ENCODE measurements at regions not wholly inside any gene's neighbourhood (a gene's known extent, or its start where the extent isn't known, plus 50 kb on each side); places are given as distances from the start of the nearest gene placed in this dataset.
"Not testable (repeated sequence)": the region's sequence is repeated elsewhere in the genome, so short reads cannot be mapped to it uniquely, and the experiment has no call there.

DNA sequence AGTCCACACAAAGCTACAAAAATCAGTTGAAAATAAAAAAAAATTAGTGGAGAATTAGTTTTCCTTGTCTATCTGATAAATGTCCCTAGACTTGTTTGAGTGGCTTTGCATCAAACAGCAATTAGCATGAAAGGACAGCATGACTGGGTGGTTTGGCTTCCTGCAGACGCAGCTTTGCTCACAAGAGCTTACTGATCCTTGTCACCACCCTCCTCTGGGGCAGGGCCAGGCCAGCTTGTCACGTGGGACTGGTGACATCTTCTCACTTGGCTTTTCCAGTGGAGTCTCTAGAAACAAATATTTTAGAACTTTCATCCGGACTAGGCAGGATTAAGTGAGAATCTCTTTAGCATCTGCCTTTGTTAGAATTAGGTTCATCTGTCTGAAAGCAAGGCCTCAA, 76.0 kb upstream of the OLIG2 start:
- no peak for ATAC-seq
- no peak for DNase-seq (ENCODE audit: low spot score in 2 of 2)
- H3K27ac Mint-ChIP-seq, result no peak overlapping the region
- peaks cover 0 to 6% of the 10 kb centered on the region in 2 donors for H3K9me3 Mint-ChIP-seq
- no peaks in the 10 kb centered on the region for H3K36me3 Mint-ChIP-seq

DNA sequence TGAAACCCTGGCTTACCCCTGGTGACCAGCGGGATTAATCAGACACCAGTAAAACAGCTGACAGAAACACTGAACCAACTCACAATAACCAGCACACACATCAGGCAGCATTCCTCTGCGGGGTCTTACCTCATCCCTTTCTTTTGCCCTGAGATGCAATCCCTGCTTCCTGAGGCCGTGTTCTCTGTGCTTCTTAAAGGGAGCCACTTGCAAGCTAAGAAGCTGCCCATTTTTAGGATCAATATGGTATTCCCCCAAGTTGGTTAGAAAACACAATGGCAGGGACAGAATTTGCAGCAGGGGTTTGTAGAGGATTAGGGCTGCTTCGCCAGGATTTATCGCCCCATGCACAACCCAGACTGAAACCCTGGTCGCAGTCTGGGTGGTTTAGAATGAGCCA, 74.7 kb upstream of the OLIG2 start:
- no peaks in the 10 kb centered on the region for H3K36me3 Mint-ChIP-seq
- peaks cover 0 to 4% of the 10 kb centered on the region in 2 donors for H3K9me3 Mint-ChIP-seq
- ATAC-seq (no peak), DNase-seq (ENCODE audit: low spot score in 2 of 2) (no peak)
- no peak overlapping the region for H3K27ac Mint-ChIP-seq

- DNase-seq (ENCODE audit: low spot score in 2 of 2) (no peak), ATAC-seq (no peak)
- Mint-ChIP-seq H3K27ac (no peak overlapping the region), H3K9me3 (no peaks in the 10 kb centered on the region), H3K36me3 (no peaks in the 10 kb centered on the region)
Measured at GRCh38 chr21:32954353-32954752, 71.4 kb upstream of the OLIG2 start.

DNA sequence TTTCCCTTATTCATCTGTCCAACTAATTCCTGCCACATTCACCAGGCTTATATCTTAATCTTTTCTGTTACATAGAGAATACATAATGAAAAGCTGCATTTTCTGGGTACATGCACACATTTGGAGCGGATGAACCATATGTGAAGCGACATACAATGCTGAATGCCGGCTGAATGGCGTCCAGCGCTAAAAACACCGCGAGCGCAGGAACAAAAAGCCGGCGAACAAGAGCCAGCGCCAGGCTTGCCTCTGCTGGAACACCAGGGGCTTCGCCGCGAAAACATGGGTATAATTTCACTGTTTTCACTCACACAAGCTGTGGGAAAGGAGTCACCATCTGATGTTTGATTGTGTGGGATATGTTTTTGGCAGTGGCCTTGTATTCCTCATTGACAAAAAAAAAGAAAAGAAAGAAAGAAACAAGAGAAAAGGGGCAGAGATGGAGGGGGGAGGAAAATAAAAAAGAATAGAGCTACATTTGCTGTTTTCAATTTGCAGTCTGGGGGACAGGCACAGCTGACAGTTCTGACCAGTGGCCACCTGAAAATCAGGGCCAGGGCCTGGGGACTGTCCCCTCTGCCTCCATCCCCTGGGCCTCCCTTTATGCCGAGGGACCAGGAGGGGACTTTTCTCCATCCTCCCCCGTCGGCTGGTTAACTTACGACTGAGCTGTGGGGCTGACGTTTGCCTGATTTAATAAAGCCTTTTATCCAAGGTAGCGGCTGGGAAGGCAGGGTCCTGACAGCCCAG, 70.2 kb upstream of the OLIG2 start:
- DNase-seq (ENCODE audit: low spot score in 2 of 2) (no peak), ATAC-seq (no peak)
- H3K36me3 Mint-ChIP-seq, result no peaks in the 10 kb centered on the region
- H3K9me3 Mint-ChIP-seq, result no peaks in the 10 kb centered on the region
- no peak overlapping the region for H3K27ac Mint-ChIP-seq

- no peaks in the 10 kb centered on the region for H3K9me3 Mint-ChIP-seq
- no peak overlapping the region for H3K27ac Mint-ChIP-seq
- DNase-seq (ENCODE audit: low spot score in 2 of 2), result no peak
- H3K36me3 Mint-ChIP-seq, result no peaks in the 10 kb centered on the region
- ATAC-seq, result no peak
Measured at GRCh38 chr21:32956061-32956656, 69.6 kb upstream of the OLIG2 start.

DNA sequence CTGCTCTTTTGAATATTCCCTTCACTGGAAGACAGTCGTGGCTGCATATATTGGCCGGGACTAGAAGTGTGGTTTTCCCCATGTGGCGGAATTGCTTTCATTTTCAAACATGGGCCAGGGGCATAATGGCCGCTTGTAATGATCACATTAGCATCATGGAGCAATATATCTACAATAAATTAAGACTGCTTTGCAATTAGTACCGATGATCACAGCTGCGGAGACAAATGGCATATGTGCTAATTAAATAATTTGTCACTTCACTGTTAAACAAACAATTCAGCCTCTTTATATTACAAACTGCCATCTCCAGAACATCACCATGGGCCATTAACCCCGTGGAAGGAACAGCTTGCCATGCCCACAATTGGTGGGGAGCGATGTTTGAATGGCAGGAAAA, 68.2 kb upstream of the OLIG2 start:
- Mint-ChIP-seq H3K9me3 (no peaks in the 10 kb centered on the region), H3K27ac (no peak overlapping the region), H3K36me3 (no peaks in the 10 kb centered on the region)
- no peak for ATAC-seq
- no peak for DNase-seq (ENCODE audit: low spot score in 2 of 2)

GRCh38 chr21:32958288-32959002, 67.3 kb upstream of the OLIG2 start:
- Mint-ChIP-seq H3K9me3 (no peaks in the 10 kb centered on the region), H3K27ac (no peak overlapping the region), H3K36me3 (no peaks in the 10 kb centered on the region)
- ATAC-seq (peak in 1 of 2 donors; percentile 28), DNase-seq (ENCODE audit: low spot score in 2 of 2) (no peak)

DNA sequence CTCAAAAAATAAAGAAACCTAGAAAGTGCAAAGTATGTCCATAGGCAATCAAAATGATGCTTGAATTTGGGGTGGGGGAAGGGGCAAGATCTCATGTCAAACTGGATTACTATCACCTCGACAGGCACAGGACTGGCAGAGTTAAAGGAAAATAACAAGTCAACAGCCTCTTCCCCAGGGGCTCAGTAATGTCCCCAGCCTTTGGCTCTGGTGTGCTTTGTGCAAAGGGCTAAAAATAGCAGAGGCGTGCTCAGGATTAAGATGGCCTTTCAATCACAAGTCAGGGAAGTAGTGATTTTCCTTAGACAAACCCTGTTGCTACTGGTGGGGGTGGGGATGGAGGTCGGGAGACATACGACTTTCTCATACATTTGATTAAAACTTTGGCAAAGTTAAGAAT, 63.5 kb upstream of the OLIG2 start:
- ATAC-seq (no peak), DNase-seq (ENCODE audit: low spot score in 2 of 2) (no peak)
- H3K36me3 Mint-ChIP-seq, result no peaks in the 10 kb centered on the region
- H3K9me3 Mint-ChIP-seq, result no peaks in the 10 kb centered on the region
- no peak overlapping the region for H3K27ac Mint-ChIP-seq

DNA sequence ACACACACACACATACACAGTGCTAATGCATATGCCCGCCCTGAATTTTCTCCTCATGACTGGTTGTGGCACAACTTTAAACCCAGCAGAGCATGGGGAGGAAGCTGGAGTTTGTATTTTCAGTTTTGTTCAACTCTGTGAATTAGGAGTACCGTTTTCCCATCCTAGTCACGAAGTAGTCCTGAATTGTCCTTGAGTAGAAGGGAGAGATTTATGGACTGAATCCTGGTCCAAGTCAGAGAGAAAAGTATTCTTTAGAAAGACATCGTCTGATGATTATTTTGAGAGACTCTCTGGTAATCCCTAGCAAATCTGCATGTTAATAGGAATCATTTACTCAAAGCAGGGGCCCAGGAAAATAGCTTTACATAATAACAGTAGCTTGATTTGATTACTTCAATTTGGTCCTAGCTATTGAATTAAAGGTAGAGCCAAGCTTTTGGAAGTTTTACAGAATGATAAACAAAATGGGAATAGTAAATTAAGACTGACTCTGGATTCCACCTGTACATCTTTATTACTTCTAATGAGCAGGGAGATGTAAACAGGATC, 60.5 kb upstream of the OLIG2 start:
- no peak for DNase-seq (ENCODE audit: low spot score in 2 of 2)
- Mint-ChIP-seq H3K9me3 (no peaks in the 10 kb centered on the region), H3K36me3 (no peaks in the 10 kb centered on the region), H3K27ac (no peak overlapping the region)
- no peak for ATAC-seq

DNA sequence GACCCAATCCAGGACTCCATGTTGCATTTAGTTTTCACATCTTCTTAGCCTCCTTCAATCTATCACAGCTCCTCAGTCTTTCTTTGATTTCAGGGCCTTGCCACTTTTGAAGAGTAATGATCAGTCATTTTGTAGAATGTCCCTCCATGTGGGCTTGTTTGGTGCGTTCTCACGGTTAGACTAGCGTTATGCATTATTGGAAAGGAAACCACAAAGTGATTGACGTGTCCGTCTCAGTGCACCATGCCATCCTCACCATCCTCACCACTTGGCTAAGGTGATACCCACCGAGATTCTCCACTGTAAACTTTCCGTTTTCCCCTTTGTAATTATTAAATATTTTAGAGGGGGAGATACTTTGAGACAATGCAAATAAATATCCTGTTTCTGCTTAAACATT, 59.6 kb upstream of the OLIG2 start:
- no peak overlapping the region for H3K27ac Mint-ChIP-seq
- DNase-seq (ENCODE audit: low spot score in 2 of 2) (no peak), ATAC-seq (no peak)
- no peaks in the 10 kb centered on the region for H3K36me3 Mint-ChIP-seq
- H3K9me3 Mint-ChIP-seq, result no peaks in the 10 kb centered on the region

GRCh38 chr21:32968103-32968502, 57.6 kb upstream of the OLIG2 start:
- H3K9me3 Mint-ChIP-seq; H3K36me3 Mint-ChIP-seq; H3K27ac Mint-ChIP-seq; DNase-seq (ENCODE audit: low spot score in 2 of 2); ATAC-seq: not testable (repeated sequence)

- Mint-ChIP-seq H3K27ac (no peak overlapping the region), H3K9me3 (no peaks in the 10 kb centered on the region), H3K36me3 (no peaks in the 10 kb centered on the region)
- no peak for DNase-seq (ENCODE audit: low spot score in 2 of 2)
- ATAC-seq, result no peak
Measured at GRCh38 chr21:32974653-32975052, 51.1 kb upstream of the OLIG2 start.

- Mint-ChIP-seq H3K36me3 (no peaks in the 10 kb centered on the region), H3K27ac (no peak overlapping the region), H3K9me3 (no peaks in the 10 kb centered on the region)
- ATAC-seq (no peak), DNase-seq (ENCODE audit: low spot score in 2 of 2) (no peak)
Measured at GRCh38 chr21:32975811-32976431, 49.8 kb upstream of the OLIG2 start.
